ENCODE measurements at regions not wholly inside any gene's neighbourhood (a gene's known extent, or its start where the extent isn't known, plus 50 kb on each side); places are given as distances from the start of the nearest gene placed in this dataset.

GRCh38 chr5:2531318-2531717, 220.2 kb downstream of the IRX2 start:
- no peak for DNase-seq (ENCODE audit: low read depth)
- no peaks in the 10 kb centered on the region for H3K4me1 ChIP-seq (ENCODE audit: control insufficient read depth, insufficient read depth, low read length)

GRCh38 chr5:2530609-2531008, 220.9 kb downstream of the IRX2 start:
- no peaks in the 10 kb centered on the region for H3K36me3 ChIP-seq (ENCODE audit: control insufficient read depth, insufficient read depth, low read length, severe bottlenecking)
- no peaks in the 10 kb centered on the region for H3K27me3 ChIP-seq (replicated peaks; ENCODE audit: control insufficient read depth, insufficient read depth, low read length)
- peaks cover 6% of the 10 kb centered on the region for H3K9me3 ChIP-seq (ENCODE audit: control insufficient read depth, low read length)
- no peak overlapping the region for H3K9ac ChIP-seq (ENCODE audit: low read length)
- no peak for DNase-seq (ENCODE audit: low read depth)
- H3K4me3 ChIP-seq (ENCODE audit: low read length) = no peak overlapping the region
- H3K4me1 ChIP-seq (ENCODE audit: control insufficient read depth, insufficient read depth, low read length) = no peaks in the 10 kb centered on the region

More at GRCh38 chr5:2531318-2531717, 220.2 kb downstream of the IRX2 start:
- peaks cover 6% of the 10 kb centered on the region for H3K9me3 ChIP-seq (ENCODE audit: control insufficient read depth, low read length)
- no peak overlapping the region for H3K9ac ChIP-seq (ENCODE audit: low read length)
- no peak overlapping the region for H3K4me3 ChIP-seq (ENCODE audit: low read length)
- H3K36me3 ChIP-seq (ENCODE audit: control insufficient read depth, insufficient read depth, low read length, severe bottlenecking) = no peaks in the 10 kb centered on the region
- H3K27me3 ChIP-seq (replicated peaks; ENCODE audit: control insufficient read depth, insufficient read depth, low read length) = no peaks in the 10 kb centered on the region

- Histone ChIP-seq H3K4me1 (ENCODE audit: control insufficient read depth, insufficient read depth, low read length) (no peaks in the 10 kb centered on the region), H3K9ac (ENCODE audit: low read length) (no peak overlapping the region)
Measured at GRCh38 chr5:2529371-2530092, 221.9 kb downstream of the IRX2 start.

GRCh38 chr5:2525351-2525750, 226.1 kb downstream of the IRX2 start:
- H3K36me3 ChIP-seq (ENCODE audit: control insufficient read depth, insufficient read depth, low read length, severe bottlenecking) = no peaks in the 10 kb centered on the region

More at GRCh38 chr5:2529371-2530092, 221.9 kb downstream of the IRX2 start:
- H3K4me3 ChIP-seq (ENCODE audit: low read length) = no peak overlapping the region
- no peak for DNase-seq (ENCODE audit: low read depth)
- H3K9me3 ChIP-seq (ENCODE audit: control insufficient read depth, low read length) = peaks cover 3% of the 10 kb centered on the region
- H3K27me3 ChIP-seq (replicated peaks; ENCODE audit: control insufficient read depth, insufficient read depth, low read length) = no peaks in the 10 kb centered on the region
- no peaks in the 10 kb centered on the region for H3K36me3 ChIP-seq (ENCODE audit: control insufficient read depth, insufficient read depth, low read length, severe bottlenecking)

GRCh38 chr5:2524620-2525019, 226.9 kb downstream of the IRX2 start:
- H3K4me1 ChIP-seq (ENCODE audit: control insufficient read depth, insufficient read depth, low read length) = no peaks in the 10 kb centered on the region
- no peaks in the 10 kb centered on the region for H3K27me3 ChIP-seq (replicated peaks; ENCODE audit: control insufficient read depth, insufficient read depth, low read length)
- H3K9ac ChIP-seq (ENCODE audit: low read length) = no peak overlapping the region
- no peaks in the 10 kb centered on the region for H3K36me3 ChIP-seq (ENCODE audit: control insufficient read depth, insufficient read depth, low read length, severe bottlenecking)
- no peaks in the 10 kb centered on the region for H3K9me3 ChIP-seq (ENCODE audit: control insufficient read depth, low read length)
- no peak overlapping the region for H3K4me3 ChIP-seq (ENCODE audit: low read length)
- no peak for DNase-seq (ENCODE audit: low read depth)

More at GRCh38 chr5:2525351-2525750, 226.1 kb downstream of the IRX2 start:
- no peaks in the 10 kb centered on the region for H3K9me3 ChIP-seq (ENCODE audit: control insufficient read depth, low read length)
- DNase-seq (ENCODE audit: low read depth) = no peak
- H3K27me3 ChIP-seq (replicated peaks; ENCODE audit: control insufficient read depth, insufficient read depth, low read length) = no peaks in the 10 kb centered on the region
- H3K4me1 ChIP-seq (ENCODE audit: control insufficient read depth, insufficient read depth, low read length) = no peaks in the 10 kb centered on the region
- no peak overlapping the region for H3K9ac ChIP-seq (ENCODE audit: low read length)
- H3K4me3 ChIP-seq (ENCODE audit: low read length) = no peak overlapping the region

GRCh38 chr5:2523180-2523579, 228.3 kb downstream of the IRX2 start:
- DNase-seq (ENCODE audit: low read depth) = no peak
- Histone ChIP-seq H3K9me3 (ENCODE audit: control insufficient read depth, low read length) (no peaks in the 10 kb centered on the region), H3K4me1 (ENCODE audit: control insufficient read depth, insufficient read depth, low read length) (no peaks in the 10 kb centered on the region), H3K4me3 (ENCODE audit: low read length) (no peak overlapping the region), H3K27me3 (replicated peaks; ENCODE audit: control insufficient read depth, insufficient read depth, low read length) (no peaks in the 10 kb centered on the region), H3K9ac (ENCODE audit: low read length) (no peak overlapping the region), H3K36me3 (ENCODE audit: control insufficient read depth, insufficient read depth, low read length, severe bottlenecking) (no peaks in the 10 kb centered on the region)

GRCh38 chr5:2522372-2522771, 229.1 kb downstream of the IRX2 start:
- no peak for DNase-seq (ENCODE audit: low read depth)
- Histone ChIP-seq H3K36me3 (ENCODE audit: control insufficient read depth, insufficient read depth, low read length, severe bottlenecking) (no peaks in the 10 kb centered on the region), H3K9ac (ENCODE audit: low read length) (no peak overlapping the region), H3K4me1 (ENCODE audit: control insufficient read depth, insufficient read depth, low read length) (no peaks in the 10 kb centered on the region), H3K27me3 (replicated peaks; ENCODE audit: control insufficient read depth, insufficient read depth, low read length) (no peaks in the 10 kb centered on the region), H3K4me3 (ENCODE audit: low read length) (no peak overlapping the region), H3K9me3 (ENCODE audit: control insufficient read depth, low read length) (no peaks in the 10 kb centered on the region)

GRCh38 chr5:2519153-2519552, 232.3 kb downstream of the IRX2 start:
- DNase-seq (ENCODE audit: low read depth) = no peak
- Histone ChIP-seq H3K27me3 (replicated peaks; ENCODE audit: control insufficient read depth, insufficient read depth, low read length) (peaks cover 3% of the 10 kb centered on the region), H3K36me3 (ENCODE audit: control insufficient read depth, insufficient read depth, low read length, severe bottlenecking) (no peaks in the 10 kb centered on the region), H3K4me3 (ENCODE audit: low read length) (no peak overlapping the region), H3K9ac (ENCODE audit: low read length) (no peak overlapping the region), H3K4me1 (ENCODE audit: control insufficient read depth, insufficient read depth, low read length) (no peaks in the 10 kb centered on the region), H3K9me3 (ENCODE audit: control insufficient read depth, low read length) (no peaks in the 10 kb centered on the region)

GRCh38 chr5:2517451-2517850, 234.0 kb downstream of the IRX2 start:
- no peak overlapping the region for H3K9ac ChIP-seq (ENCODE audit: low read length)
- H3K4me1 ChIP-seq (ENCODE audit: control insufficient read depth, insufficient read depth, low read length) = no peaks in the 10 kb centered on the region
- no peak for DNase-seq (ENCODE audit: low read depth)
- no peaks in the 10 kb centered on the region for H3K9me3 ChIP-seq (ENCODE audit: control insufficient read depth, low read length)
- peaks cover 3% of the 10 kb centered on the region for H3K27me3 ChIP-seq (replicated peaks; ENCODE audit: control insufficient read depth, insufficient read depth, low read length)
- H3K36me3 ChIP-seq (ENCODE audit: control insufficient read depth, insufficient read depth, low read length, severe bottlenecking) = no peaks in the 10 kb centered on the region
- H3K4me3 ChIP-seq (ENCODE audit: low read length) = no peak overlapping the region

GRCh38 chr5:2515180-2515764, 236.2 kb downstream of the IRX2 start:
- Histone ChIP-seq H3K4me3 (ENCODE audit: low read length) (no peak overlapping the region), H3K4me1 (ENCODE audit: control insufficient read depth, insufficient read depth, low read length) (no peaks in the 10 kb centered on the region), H3K9ac (ENCODE audit: low read length) (no peak overlapping the region), H3K9me3 (ENCODE audit: control insufficient read depth, low read length) (no peaks in the 10 kb centered on the region), H3K36me3 (ENCODE audit: control insufficient read depth, insufficient read depth, low read length, severe bottlenecking) (no peaks in the 10 kb centered on the region), H3K27me3 (replicated peaks; ENCODE audit: control insufficient read depth, insufficient read depth, low read length) (peaks cover 3% of the 10 kb centered on the region)
- DNase-seq (ENCODE audit: low read depth) = no peak

- Histone ChIP-seq H3K4me3 (ENCODE audit: low read length) (no peak overlapping the region), H3K36me3 (ENCODE audit: control insufficient read depth, insufficient read depth, low read length, severe bottlenecking) (no peaks in the 10 kb centered on the region), H3K27me3 (replicated peaks; ENCODE audit: control insufficient read depth, insufficient read depth, low read length) (peaks cover 3% of the 10 kb centered on the region), H3K9ac (ENCODE audit: low read length) (no peak overlapping the region), H3K4me1 (ENCODE audit: control insufficient read depth, insufficient read depth, low read length) (no peaks in the 10 kb centered on the region), H3K9me3 (ENCODE audit: control insufficient read depth, low read length) (no peaks in the 10 kb centered on the region)
- no peak for DNase-seq (ENCODE audit: low read depth)
Measured at GRCh38 chr5:2514484-2514883, 237.0 kb downstream of the IRX2 start.

All from adipocyte (in vitro differentiated cells).